ENCODE measurements at regions not wholly inside any gene's neighbourhood (a gene's known extent, or its start where the extent isn't known, plus 50 kb on each side); places are given as distances from the start of the nearest gene placed in this dataset.

DNA sequence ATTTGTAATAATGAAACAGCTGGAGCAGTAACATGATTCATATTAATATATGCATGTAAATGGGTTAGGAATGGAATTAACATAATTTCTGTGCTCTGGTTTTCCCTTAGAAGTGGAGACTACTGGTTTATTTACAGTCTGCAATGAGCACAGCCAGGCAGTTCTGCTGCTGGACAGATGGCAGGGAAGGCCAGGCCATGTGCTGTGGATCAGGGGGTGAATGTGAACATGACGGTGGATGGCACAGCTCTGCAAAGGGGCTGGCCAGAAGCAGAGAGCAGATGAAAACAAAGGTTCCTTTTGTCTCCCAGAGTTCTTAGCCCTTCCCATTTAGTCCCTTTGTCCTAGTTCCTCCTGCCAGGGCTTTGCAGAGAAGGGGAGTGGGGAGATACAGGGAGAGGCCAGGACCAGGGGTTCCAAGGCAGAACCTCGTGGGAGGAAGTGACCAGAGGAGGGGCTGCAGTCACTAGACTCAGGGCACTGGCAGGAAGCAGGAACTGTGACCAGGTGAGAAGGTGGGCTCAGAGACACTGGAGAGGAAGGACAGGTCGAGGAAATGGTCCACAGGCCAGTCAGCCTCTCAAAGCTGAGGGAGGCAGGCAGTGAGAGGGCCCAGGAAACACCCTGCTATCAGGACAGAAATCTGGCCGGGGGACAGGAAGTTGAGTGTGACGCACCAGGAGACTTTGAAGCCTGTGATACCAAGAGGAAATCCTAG, 112.9 kb upstream of the ATP8B1 start:
- peak; percentile 77 for DNase-seq

DNA sequence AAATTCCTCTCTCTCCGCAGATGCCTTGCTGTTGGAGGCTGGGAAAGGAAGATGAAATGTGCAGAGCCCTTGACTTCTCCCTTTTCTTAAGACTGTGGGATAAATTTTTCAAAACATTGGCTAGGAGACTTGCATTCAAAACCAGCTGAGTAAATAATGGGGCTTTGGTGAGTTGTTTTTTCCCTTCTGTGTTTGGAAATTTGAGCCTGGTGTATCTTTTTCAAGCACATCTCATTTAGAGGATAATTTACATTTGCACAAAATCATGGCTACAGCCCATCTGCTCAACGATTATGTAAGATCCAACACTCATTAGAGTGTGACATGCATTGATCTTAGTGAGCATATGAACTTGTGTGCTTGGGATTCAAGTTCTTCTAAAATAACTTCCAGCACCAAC, 112.1 kb upstream of the ATP8B1 start:
- peak; percentile 64 for DNase-seq

DNA sequence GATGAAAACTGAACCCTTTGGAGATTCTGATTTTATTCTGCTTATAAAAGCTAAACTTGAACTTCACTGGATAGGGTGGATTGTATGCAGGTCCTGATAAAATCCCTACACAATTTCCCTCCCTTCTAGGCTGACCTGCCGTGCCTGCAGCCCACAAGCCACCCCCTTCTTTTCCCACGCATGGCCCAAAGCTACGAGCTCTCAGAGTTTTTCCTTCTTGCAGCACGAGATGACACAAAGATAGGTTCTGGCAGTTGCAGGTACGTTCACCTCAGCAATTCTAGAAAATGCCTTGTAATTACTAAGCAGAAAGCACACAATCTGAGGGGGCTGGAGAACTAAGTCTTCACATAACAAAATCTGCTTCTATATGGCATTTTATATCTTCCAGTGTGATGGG, 110.6 kb upstream of the ATP8B1 start:
- no peak for DNase-seq

DNA sequence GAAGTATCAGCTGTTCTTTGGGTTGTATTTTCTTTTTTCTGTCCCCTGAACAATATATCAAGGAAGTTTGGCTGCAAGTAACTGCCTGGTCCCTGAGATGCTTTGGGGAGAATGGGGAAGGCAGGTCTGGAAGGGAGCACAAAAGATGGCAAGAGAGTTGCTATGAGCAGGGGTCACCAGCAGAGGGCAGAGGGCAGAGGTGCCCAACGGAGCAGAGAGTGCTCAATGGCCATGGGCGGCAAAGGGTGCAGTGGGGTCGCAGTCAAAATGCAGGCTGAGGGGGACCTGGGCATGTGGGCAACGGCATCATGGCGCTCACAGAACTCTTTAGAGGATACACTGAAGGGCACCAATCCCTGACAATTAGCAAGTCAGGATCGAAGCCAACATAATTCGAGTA, 107.7 kb upstream of the ATP8B1 start:
- DNase-seq, result no peak

DNA sequence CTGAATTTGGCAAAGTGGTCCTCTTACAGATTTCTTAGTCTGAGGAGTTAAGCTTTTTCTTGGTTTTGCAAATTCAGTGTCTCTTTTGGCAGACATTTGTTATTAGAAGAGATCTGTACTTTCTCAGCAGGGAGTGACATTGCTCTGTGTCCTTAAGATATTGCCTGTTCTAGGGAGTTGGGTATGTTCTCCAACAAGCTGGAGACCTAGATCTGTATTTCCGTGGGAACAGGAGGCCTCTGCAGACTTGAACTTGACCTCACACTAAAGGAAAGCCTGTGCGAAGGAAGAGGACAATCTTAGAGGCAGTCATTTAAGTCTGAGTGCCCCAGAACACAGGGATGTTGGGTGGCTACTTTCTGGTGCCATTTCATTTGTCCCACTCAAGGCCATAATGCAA, 107.0 kb upstream of the ATP8B1 start:
- no peak for DNase-seq

DNA sequence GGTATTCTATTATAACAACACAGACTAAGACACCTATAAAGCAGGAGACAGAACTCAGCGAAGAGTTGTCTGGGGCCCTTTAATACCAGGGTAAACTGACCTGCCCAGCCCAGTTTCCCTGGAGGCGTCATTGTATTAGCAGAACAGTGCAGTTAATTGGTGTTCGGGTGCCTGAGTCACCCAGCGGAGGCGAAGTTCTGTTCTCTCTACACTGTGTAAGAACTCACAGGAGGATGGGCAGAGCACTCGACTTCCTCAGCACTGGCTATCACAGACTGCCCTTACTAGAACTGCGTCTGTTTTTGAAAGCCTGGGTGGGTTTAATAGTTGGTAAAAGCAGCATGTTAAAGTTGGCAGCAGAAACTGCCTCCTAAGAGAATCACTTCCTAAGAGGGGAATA, 106.5 kb upstream of the ATP8B1 start:
- DNase-seq, result no peak

DNA sequence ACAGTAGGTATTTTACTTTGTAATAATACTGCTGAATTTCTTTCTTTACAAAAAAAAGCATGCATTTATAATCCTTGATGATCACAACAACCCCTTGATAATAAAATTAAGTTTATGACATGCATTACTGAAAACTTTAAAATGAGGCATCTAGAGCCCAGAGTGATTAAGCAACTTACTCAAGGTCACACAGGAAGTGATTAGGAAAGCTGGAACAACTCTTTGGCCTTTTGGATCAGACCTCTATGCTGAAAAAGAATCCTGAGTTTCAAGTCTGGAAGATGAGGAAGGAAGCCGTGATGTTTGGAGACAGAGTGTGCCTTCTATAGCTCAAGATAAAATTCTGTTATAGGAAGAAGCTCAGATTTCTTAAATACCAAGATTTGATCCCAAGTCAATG, 105.0 kb upstream of the ATP8B1 start:
- DNase-seq, result no peak

DNA sequence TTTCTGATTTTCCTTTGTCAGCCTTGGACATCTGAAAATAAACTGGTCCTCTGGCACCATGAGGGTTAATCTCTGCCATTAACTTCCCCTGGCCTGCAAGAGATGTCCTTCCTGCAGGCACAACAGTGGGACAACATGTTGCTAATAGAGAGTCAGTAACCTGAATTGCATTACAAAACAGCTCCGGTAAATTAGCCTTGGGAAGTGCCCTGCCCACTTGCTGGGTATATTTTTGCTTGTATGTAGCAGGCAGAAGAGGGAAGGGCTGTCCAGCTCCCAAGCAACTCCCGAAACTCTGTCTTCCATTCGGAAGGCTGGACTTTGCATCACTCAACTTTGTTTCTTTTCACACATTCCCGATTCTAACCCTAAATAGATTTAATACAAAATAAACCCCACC, 104.4 kb upstream of the ATP8B1 start:
- DNase-seq, result no peak

DNA sequence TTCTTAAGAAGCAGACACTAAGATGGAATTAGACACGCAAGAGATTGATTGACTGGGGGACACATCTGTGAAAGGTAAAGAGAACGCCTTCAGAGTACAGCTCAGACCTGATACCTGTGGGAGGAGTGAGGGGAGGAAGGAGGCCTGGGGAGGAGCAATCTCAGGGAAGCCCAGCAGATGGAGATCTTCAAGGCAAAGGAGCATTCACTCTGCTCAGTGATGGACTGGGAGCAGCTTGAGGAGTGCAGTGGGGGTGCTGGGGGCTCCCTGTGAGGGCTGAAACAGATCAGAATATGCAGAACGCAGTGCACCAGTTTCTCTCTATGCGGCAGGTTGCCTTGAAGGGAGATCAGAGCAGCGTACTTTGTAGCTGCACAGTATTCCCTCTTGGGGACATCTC, 103.7 kb upstream of the ATP8B1 start:
- DNase-seq, result no peak

DNA sequence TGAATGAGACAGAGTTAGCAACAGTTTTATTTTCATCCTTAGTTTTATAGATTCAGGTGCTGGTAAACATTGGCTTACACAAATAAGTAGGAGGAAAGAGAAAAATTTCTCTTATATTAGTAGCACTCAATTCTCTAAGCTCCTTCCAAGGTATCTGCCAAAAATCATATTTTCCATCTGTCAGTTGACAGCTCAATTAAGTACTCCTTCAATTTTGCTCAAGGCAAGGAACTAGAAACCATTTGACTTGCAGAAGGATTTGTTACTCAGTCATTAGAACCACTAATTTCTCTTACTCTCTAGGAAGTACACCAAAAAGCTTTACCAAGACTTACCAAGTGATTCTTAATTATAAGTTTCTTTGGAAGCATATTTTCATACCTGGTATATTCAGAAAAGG, 101.4 kb upstream of the ATP8B1 start:
- DNase-seq, result no peak

DNA sequence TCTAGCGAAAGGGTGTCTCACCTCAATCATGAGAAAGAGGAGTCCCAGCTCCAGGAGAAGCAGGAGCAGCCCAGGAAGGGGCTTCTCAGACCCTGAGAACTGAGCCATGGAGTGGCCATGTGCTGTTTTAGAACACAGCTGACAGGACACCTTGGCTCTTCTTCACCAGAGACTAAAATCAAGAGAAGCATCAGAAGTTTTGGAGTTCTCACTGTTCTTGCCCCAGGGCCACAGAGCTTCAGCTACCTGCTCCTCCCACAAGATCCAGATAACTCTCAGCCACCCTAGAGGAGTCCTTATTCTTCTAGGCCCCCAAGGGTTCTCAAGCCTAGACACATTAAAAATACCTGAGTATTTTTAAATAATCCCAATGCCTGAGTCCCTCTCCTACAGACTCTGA, 99.6 kb upstream of the ATP8B1 start:
- no peak for DNase-seq

DNA sequence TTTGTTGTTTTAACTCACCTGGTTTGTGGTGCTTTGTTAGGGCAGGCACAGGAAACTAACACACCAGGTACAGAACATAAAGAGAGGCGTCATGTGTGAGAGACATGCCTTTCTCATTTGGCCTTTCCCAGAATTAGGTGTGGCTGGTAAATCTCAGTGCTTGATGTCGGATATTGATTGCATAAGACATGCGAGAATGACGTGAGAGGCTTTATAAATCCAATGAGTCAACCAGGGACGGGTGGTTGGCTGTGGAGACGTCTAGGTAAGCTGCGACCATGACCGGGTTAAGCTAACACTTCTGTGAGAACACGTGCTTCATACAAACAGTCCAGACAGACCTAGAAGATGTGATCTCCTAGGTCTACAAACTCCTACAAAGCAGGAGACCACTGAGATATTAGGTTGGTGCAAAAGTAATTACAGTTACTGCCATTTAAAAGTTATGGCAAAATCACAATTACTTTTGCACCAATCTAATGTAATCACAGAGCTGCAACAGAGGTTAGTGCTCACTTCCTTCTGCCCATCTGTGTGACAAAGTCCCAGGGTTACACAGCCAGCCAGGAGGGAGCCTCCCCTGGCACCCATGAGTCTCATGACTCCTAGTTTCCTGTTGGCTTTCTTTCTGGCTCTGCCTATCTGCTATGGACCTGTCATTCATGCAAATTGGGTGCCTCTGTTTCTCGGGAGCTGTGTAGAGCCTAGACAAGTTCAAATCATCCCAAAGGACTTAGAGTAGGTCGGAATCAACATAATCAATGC, 98.9 kb upstream of the ATP8B1 start:
- DNase-seq, result no peak

DNA sequence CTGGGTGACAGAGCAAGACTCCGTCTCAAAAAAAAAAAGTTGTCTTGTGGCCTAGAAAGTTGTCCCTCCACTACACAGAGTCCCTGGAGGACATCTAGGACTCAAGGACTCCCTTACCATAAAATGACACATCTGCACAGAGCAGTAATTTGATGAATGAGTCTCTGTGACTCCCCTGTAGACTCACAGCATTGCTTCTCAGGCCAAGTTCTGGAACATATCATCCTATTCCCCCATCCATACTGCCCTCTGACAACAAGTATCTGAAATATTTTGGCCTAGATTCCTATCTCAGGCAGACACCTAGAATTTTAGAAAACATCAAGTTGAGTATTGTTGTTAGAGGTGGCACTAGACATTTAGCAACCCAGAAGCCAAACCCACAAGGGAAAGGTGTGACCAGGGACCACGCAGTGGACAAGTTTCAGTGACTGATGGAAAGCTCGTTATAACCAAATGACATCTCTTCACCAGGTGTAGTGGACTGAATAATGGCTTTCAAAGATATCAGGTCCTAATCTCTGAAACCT, 97.9 kb upstream of the ATP8B1 start:
- no peak for DNase-seq

DNA sequence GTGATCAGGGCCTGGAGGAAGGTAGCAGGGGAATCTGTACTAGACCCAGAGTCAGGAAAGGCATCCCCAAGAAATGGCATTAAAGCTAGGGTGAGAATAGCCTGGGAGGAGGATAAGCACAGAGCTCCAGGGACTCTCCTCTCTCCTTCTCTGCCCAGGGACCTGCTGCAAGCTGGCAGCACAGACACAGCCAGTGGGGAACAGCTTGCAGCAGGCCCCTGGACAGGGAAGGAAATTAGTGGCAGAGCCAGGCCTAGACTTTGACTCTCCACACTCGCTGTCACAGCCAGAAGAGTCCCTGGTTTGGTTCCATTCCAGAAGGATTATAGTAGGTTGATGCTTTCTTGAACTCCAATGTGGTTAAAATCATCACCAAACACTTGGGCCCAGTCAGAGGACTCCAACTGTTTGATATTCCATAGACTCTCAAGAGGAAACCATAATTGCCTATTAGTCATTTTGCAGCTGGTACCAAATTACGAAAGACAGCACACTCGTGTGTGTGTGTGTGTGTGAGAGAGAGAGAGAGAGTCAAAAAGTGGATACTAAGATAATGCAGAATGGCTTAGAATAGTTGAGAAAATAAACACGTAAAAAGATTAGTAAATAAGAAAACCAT, 95.5 kb upstream of the ATP8B1 start:
- peak; percentile 40 for DNase-seq

DNA sequence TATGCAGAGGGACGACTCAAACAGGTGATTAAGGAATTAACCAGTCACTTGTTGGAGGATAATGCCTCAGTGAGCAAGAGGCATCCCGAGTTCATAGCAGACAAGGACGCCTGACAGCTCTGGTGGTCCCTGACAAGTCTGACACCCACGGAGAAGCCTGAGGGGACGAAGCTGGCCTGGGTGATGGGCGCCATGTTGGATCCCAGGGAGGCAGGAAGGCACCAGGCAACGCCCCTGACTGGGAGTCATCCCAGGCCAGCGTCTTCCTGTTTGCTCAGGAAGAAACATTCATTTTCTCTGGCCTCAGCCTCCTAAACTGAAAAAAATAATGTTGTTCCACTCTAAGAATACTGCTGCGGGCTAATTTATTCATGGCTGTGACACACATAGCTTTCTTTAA, 92.1 kb upstream of the ATP8B1 start:
- peak; percentile 31 for DNase-seq

DNA sequence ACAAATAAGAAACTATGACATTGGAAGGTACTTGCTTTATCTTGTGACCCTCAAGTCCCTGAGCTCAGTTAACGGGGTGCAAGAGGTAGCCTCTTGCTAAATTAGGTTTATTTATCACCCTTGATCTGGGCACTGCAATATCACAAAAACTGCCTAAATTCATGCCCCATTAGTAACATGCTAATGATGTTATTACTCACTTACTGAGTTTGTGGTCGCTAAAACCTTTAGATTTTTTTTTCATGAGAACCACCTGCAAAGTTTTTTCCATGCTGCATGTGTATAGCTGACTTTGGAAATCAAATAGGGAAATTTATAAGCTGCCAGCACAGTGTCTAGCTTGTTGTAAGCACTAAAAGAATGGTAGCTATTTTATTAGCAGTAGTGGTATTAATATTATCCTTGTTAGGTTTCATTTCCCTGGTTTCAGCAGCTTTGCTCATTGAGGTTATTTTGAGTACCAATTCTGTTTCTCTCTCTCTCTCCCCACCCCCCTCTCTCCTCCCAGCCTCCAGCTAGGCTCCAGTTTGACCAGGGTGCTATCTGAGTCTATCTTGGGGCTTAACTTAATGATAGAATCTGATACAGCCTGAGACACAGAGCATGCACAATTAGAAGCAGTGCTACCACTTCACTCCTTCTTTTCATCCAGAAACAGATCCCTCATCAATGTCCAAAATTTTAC, 88.7 kb upstream of the ATP8B1 start:
- DNase-seq, result no peak

DNA sequence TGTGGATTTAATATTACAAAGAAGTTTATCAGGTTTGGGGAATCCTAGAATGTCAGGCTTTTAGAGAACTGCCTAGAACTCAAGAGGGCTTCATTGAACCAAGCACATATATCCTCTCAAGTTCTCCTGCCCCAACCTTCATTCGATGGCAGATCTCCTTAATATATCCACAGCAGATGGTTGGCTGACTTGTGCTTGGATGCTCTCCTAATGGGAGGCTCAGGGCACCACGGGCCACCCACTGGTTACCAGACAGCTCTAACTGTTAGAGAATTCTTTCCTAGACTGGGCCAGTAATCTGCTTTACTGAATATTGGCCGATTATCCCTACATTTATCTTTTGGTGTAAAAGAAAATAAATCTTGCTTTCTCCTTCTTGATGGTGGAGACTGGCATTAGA, 87.2 kb upstream of the ATP8B1 start:
- DNase-seq, result no peak

DNA sequence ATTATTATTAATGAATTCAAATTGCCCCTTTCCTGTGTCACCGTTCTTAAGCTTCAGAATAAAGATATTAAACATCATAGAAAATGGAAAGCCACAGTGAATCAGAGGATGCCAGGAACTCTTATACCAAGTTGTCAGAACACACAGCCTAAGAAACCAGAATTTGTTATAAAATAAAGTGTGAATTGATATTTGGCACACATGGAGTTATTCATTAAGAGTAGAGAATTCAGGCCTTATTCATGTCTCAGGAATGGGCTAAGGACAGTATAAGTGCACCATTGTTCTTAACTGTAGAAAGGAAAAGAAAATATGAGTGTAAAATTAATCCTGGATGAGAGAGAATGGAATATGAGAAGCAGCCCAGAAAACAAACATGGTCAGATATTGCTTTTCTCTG, 86.7 kb upstream of the ATP8B1 start:
- DNase-seq, result no peak

DNA sequence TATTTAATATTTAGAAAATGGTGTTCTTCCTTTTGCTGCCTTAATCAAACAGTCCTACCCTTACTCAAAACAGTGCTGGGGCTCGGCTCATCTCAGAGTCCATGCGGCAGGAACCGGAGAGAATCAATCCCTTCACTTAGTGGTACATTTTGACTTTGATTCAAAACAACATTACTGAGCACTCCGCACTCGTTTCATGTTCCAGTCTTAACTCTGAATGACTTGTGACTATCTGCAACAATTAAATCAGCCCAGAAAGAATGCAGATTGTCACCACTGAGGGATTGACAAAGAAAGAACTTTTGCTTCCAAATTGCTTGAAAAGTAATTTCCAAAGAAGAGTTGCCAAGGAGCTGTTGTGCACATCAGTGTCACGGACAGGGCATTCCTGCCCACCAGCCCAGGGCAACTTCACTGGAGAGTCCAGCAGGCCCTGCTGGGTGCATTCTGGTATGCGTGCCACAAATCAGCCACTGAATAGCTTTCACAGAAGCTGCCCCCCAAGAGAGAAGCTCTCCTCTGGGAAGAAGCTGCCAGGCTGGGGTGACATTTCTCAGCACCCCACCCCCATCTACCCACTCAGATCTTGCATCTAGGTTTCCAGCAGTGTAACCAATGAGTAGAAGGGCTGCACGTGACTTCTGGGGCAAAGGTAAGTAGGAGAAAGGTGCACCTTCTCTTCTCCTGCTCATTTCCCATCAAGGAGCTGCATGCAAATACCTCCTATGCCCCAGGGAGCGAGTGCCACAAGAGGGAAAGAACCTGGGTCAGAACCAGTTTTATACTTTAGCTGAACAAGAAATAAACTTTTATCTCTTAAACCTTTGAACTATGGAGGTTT, 84.6 kb upstream of the ATP8B1 start:
- no peak for DNase-seq

DNA sequence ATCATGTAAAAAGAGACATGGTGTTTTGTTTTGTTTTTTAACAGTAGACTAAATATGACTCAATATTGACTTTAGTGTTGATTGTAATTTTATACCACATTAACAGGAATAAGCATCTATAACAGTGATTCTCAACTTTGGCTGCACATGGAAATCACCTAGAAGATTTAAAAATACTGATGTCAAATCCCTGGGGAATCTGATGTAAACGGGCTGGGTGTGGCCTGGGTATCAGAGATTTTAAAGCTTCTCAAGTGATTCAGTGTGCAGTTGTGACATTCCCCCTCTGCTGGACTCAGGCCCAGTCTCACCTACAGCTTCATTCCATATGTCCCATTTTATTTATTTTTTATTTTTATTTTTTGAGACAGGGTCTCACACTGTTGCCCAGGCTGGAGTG, 82.8 kb upstream of the ATP8B1 start:
- DNase-seq, result no peak

DNA sequence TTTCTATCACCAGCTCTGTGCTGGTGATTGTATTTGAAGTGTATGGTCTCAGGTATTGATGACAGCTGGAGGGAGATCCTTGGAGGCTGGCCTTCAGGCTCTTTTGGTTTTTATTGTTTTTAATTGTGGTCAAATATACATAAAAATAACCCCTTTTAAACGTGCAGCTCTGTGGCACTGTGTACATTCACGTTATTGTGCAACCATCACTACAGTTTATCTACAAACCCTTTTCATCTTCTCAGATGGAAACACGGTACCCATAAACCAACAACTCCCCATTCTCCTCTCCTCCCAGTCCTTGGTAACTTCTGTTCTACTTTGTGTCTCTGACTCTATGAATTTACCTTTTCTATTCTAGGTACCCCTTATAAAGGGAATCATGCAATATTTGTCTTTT, 79.3 kb upstream of the ATP8B1 start:
- no peak for DNase-seq

DNA sequence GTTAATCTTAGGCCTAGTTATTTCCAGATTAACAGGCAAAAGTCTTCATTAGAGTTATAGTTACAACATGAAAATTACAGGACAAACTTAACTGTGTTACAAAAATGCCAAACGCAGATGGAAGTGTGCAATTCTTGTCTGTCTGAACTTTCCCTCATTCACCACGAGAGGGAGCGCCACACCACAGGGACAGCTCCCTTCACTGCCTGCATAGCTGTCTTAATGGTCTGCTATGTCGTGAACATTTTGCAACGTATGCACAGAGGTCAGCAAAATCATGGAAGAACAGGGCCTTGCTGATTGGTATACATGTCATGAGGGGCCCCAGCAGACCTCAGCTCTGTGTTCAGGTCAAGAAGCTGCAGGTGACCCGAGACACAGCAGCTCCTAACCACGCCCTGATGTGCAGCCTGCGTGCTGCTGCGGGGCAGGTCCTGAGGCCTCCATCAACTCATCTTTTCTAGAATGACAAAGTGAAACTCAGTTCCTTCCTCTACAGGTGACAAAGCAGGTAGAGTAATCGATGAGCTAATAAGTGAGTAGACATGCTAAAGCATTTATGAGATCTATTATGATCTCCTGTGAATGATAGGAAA, 78.8 kb upstream of the ATP8B1 start:
- DNase-seq, result peak; percentile 93
